Fibroblast of villous mesenchyme (primary cell): ENCODE measurements at regions not wholly inside any gene's neighbourhood (a gene's known extent, or its start where the extent isn't known, plus 50 kb on each side); places are given as distances from the start of the nearest gene placed in this dataset.
A peak's percentile ranks its signal among the peaks of the same experiment; 100 is the strongest.
"Not testable (repeated sequence)": the region's sequence is repeated elsewhere in the genome, so short reads cannot be mapped to it uniquely, and the experiment has no call there.

Experiments used
- DNase-seq: peaks from one replicate; pipeline ENCODE4 v3.0.0-alpha.2; 2010; ENCODE audit warnings: low read depth
- H3K4me3 ChIP-seq: 2 replicates; pipeline ENCODE4 v1.5.1; 2011; ENCODE audit warnings: low read depth, mild to moderate bottlenecking, low read length
- CTCF ChIP-seq: IDR thresholded peaks from 2 replicates; pipeline ENCODE4 v1.5.1; 2012; ENCODE audit warnings: low read depth, mild to moderate bottlenecking, low read length; ENCODE audit not compliant: insufficient read depth

- H3K4me3 ChIP-seq, DNase-seq: not testable (repeated sequence)
Observed at GRCh38 chr6:142016666-142017065, 116.1 kb upstream of the GJE1 start.

GRCh38 chr6:142015463-142015862 lies 117.3 kb upstream of the GJE1 start:
- not testable (repeated sequence) for H3K4me3 ChIP-seq, DNase-seq

- no peak for DNase-seq
- H3K4me3 ChIP-seq = peak overlapping the region; percentile 40
- TF ChIP-seq CTCF = no peak
Observed at GRCh38 chr6:142015011-142015410, 117.7 kb upstream of the GJE1 start.

- peak; percentile 83 for DNase-seq
- no peak for TF ChIP-seq CTCF
- peak overlapping the region; percentile 40 for H3K4me3 ChIP-seq
Observed at GRCh38 chr6:142014515-142014914, 118.2 kb upstream of the GJE1 start.

- TF ChIP-seq CTCF = no peak
- no peak overlapping the region for H3K4me3 ChIP-seq
- no peak for DNase-seq
Observed at GRCh38 chr6:142013875-142014495, 118.7 kb upstream of the GJE1 start.

- no peak for TF ChIP-seq CTCF
- DNase-seq = peak; percentile 85
Observed at GRCh38 chr6:142013287-142013686, 119.4 kb upstream of the GJE1 start.

GRCh38 chr6:142011775-142012174 lies 121.0 kb upstream of the GJE1 start:
- DNase-seq = no peak
- H3K4me3 ChIP-seq = no peak overlapping the region
- no peak for TF ChIP-seq CTCF

More at GRCh38 chr6:142013287-142013686, 119.4 kb upstream of the GJE1 start:
- H3K4me3 ChIP-seq = no peak overlapping the region

GRCh38 chr6:142011156-142011555 lies 121.6 kb upstream of the GJE1 start:
- DNase-seq = peak; percentile 26
- TF ChIP-seq CTCF = no peak
- no peak overlapping the region for H3K4me3 ChIP-seq
